ENCODE measurements at regions not wholly inside any gene's neighbourhood (a gene's known extent, or its start where the extent isn't known, plus 50 kb on each side); places are given as distances from the start of the nearest gene placed in this dataset.

GRCh38 chr18:46250084-46250811 is 146.1 kb downstream of the HAUS1 start (continued):
- TF ChIP-seq MXD4 (CRISPR knock-in tag; IDR thresholded peaks at IDR 0.05; ENCODE audit: borderline replicate concordance) (no peak), JUN (CRISPR knock-in tag; IDR thresholded peaks at IDR 0.05) (no peak), RELA (CRISPR knock-in tag; IDR thresholded peaks at IDR 0.05; ENCODE audit: borderline replicate concordance) (no peak)

- POLR2A ChIA-PET = interaction anchor here (0.6 kb wide), 1 partner anchor 587 kb away, joined by 3 read pairs; no protein-coding TSS in a partner anchor
- H3K27ac Mint-ChIP-seq = peak overlapping the region; percentile 9
Measured at GRCh38 chr18:46250812-46251173, 146.6 kb downstream of the HAUS1 start.

More at GRCh38 chr18:46250812-46251173, 146.6 kb downstream of the HAUS1 start:
- no peaks in the 10 kb centered on the region for H3K27me3 Mint-ChIP-seq (ENCODE audit: low read depth)
- no peaks in the 10 kb centered on the region for H3K9me3 Mint-ChIP-seq
- no peaks in the 10 kb centered on the region for H3K36me3 Mint-ChIP-seq
- TF ChIP-seq ATF2 (CRISPR knock-in tag; IDR thresholded peaks at IDR 0.05; ENCODE audit: borderline replicate concordance, low read depth) (no peak), USF1 (CRISPR knock-in tag; IDR thresholded peaks at IDR 0.05) (no peak), ESRRA (CRISPR knock-in tag; IDR thresholded peaks at IDR 0.05; ENCODE audit: borderline replicate concordance) (no peak), ZNF281 (CRISPR knock-in tag; IDR thresholded peaks at IDR 0.05) (no peak), E2F1 (CRISPR knock-in tag; IDR thresholded peaks at IDR 0.05) (no peak), AR (CRISPR knock-in tag; IDR thresholded peaks at IDR 0.05) (no peak), ATF1 (CRISPR knock-in tag; IDR thresholded peaks at IDR 0.05) (no peak), ZBTB21 (CRISPR knock-in tag; IDR thresholded peaks at IDR 0.05; ENCODE audit: borderline replicate concordance) (no peak), CBFB (CRISPR knock-in tag; IDR thresholded peaks at IDR 0.05; ENCODE audit: low read depth) (no peak)
- CTCF ChIA-PET = interaction anchor here (1.4 kb wide), 1 partner anchor 77 kb away, joined by 6 read pairs; a partner anchor contains a TSS
- ATAC-seq (no peak), DNase-seq (ENCODE audit: low spot score) (no peak)
- H3K4me1 Mint-ChIP-seq = peaks cover 30% of the 10 kb centered on the region
- no peak overlapping the region; the same call in 1 of the 2 replicates for H3K4me3 Mint-ChIP-seq
